ENCODE measurements at regions not wholly inside any gene's neighbourhood (a gene's known extent, or its start where the extent isn't known, plus 50 kb on each side); places are given as distances from the start of the nearest gene placed in this dataset.
"Not testable (repeated sequence)": the region's sequence is repeated elsewhere in the genome, so short reads cannot be mapped to it uniquely, and the experiment has no call there.

GRCh38 chr3:14263317-14264005 is 84.8 kb downstream of the LSM3 start:
- in situ Hi-C loops (cut with MboI; ENCODE audit: low sequenced_read_pairs) = loop anchor here (5.0 kb wide), 2 partner anchors 199 to 284 kb away; no protein-coding TSS in a partner anchor
- H3K9me3 ChIP-seq = no peaks in the 10 kb centered on the region
- no peaks in the 10 kb centered on the region; the same call in 1 of the 2 replicates for H3K27me3 ChIP-seq (ENCODE audit: low read depth)
- no peak for DNase-seq (ENCODE audit: low spot score in 2 of 2)
- no peaks in the 10 kb centered on the region for H3K36me3 ChIP-seq (replicated peaks)
- no peaks in the 10 kb centered on the region for H3K4me1 ChIP-seq
- H3K4me3 ChIP-seq = no peak overlapping the region

GRCh38 chr3:14265246-14265962 is 86.8 kb downstream of the LSM3 start:
- Histone ChIP-seq H3K36me3 (replicated peaks) (no peaks in the 10 kb centered on the region), H3K4me3 (no peak overlapping the region), H3K27me3 (ENCODE audit: low read depth) (no peaks in the 10 kb centered on the region; the same call in 1 of the 2 replicates), H3K4me1 (no peaks in the 10 kb centered on the region), H3K9me3 (no peaks in the 10 kb centered on the region)
- no peak for DNase-seq (ENCODE audit: low spot score in 2 of 2)
- in situ Hi-C loops (cut with MboI; ENCODE audit: low sequenced_read_pairs) = no loop called here

DNA sequence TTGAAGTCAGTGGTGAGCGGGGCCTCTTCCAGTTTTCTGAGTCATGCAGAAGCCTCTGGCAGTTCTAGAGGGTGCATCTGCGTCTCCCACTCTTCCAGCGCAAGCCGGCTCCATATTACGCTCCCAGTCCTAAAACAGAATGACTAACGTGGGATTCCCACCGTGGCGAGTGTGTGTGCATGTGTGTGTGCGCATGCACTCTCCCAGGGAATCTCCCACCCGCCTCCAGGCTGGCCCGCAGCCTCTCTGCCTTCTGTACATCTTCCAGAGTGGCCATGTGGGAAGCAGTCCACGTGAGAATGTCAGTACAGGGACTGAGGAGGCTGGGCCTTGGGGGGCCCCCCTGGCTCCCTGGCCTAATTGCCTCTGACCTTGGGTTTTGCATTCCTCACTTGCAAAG is 87.7 kb downstream of the LSM3 start:
- in situ Hi-C loops (cut with MboI; ENCODE audit: low sequenced_read_pairs) = no loop called here
- Histone ChIP-seq H3K27me3 (ENCODE audit: low read depth) (no peaks in the 10 kb centered on the region; the same call in 1 of the 2 replicates), H3K4me1 (no peaks in the 10 kb centered on the region), H3K36me3 (replicated peaks) (no peaks in the 10 kb centered on the region), H3K9me3 (no peaks in the 10 kb centered on the region), H3K4me3 (no peak overlapping the region)
- DNase-seq (ENCODE audit: low spot score in 2 of 2) = no peak

DNA sequence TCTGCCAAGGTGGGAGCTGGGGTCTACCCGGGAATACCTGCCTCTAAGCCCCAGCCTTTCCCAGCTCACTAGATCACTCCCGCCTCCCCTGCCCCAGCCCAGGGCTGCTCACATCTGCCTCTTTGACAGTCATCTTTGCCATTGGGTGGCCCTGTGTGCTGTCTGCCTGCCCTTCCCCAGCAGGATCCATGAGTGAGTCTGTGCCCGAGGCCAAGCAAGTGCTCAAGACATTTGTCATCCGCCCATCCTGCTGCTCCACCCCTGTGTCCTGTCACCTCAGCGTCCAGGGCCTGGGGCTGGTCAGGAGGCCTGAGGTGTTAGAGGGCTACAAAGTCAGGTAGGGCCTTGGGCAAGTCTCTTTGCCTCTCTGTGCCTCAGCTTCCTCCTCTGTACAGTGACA is 89.4 kb downstream of the LSM3 start:
- H3K36me3 ChIP-seq (replicated peaks) = no peaks in the 10 kb centered on the region
- DNase-seq (ENCODE audit: low spot score in 2 of 2) = no peak
- H3K4me3 ChIP-seq = no peak overlapping the region
- no peaks in the 10 kb centered on the region for H3K9me3 ChIP-seq
- H3K4me1 ChIP-seq = peaks cover 5% of the 10 kb centered on the region
- H3K27me3 ChIP-seq (ENCODE audit: low read depth) = no peaks in the 10 kb centered on the region
- in situ Hi-C loops (cut with MboI; ENCODE audit: low sequenced_read_pairs) = no loop called here

DNA sequence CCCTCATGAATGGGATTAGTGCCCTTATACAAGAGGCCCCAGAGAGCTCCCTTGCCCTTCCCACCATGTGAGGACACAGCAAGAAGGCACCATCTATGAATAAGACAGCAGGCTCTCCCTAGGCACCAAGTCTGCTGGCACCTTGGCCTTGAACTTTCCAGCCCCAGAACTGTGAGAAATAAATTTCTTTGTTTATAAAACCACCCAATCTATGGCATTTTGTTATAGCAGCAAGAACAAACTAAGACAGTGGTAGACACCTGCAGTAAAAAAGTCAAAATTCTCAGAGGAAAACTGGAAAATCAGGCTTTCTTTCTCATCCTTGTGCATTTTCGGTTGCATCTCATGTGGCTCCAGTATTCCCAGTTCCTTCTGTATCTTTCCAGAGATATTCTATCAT is 90.3 kb downstream of the LSM3 start:
- no peaks in the 10 kb centered on the region for H3K27me3 ChIP-seq (ENCODE audit: low read depth)
- H3K9me3 ChIP-seq = no peaks in the 10 kb centered on the region
- DNase-seq (ENCODE audit: low spot score in 2 of 2) = no peak
- in situ Hi-C loops (cut with MboI; ENCODE audit: low sequenced_read_pairs) = no loop called here
- no peak overlapping the region for H3K4me3 ChIP-seq
- no peaks in the 10 kb centered on the region for H3K36me3 ChIP-seq (replicated peaks)
- peaks cover 12% of the 10 kb centered on the region for H3K4me1 ChIP-seq

- DNase-seq (ENCODE audit: low spot score in 2 of 2) = peak in 1 of 2 experiments; percentile 40
- H3K27me3 ChIP-seq (ENCODE audit: low read depth); H3K36me3 ChIP-seq (replicated peaks); H3K4me3 ChIP-seq; in situ Hi-C loops (cut with MboI; ENCODE audit: low sequenced_read_pairs); H3K9me3 ChIP-seq: not testable (repeated sequence)
- peaks cover 12% of the 10 kb centered on the region for H3K4me1 ChIP-seq
Measured at GRCh38 chr3:14272041-14272958, 93.7 kb downstream of the LSM3 start.

DNA sequence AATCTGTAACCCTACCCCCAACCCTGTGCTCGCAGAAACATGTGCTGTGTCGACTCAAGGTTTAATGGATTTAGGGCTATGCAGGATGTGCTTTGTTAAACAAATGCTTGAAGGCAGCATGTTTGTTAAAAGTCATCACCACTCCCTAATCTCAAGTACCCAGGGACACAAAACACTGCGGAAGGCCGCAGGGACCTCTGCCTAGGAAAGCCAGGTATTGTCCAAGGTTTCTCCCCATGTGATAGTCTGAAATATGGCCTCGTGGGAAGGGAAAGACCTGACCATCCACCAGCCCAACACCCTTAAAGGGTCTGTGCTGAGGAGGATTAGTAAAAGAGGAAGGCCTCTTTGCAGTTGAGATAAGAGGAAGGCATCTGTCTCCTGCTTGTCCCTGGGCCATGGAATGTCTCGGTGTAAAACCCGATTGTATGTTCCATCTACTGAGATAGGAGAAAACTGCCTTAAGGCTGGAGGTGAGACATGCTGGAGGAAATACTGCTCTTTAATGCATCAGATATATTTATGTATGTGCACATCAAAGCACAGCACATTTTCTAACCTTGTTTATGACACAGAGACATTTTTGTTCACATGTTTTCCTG is 94.4 kb downstream of the LSM3 start:
- H3K4me1 ChIP-seq = peaks cover 12% of the 10 kb centered on the region
- H3K36me3 ChIP-seq (replicated peaks); H3K27me3 ChIP-seq (ENCODE audit: low read depth); H3K9me3 ChIP-seq; in situ Hi-C loops (cut with MboI; ENCODE audit: low sequenced_read_pairs); DNase-seq (ENCODE audit: low spot score in 2 of 2); H3K4me3 ChIP-seq: not testable (repeated sequence)

GRCh38 chr3:14273901-14274611 is 95.4 kb downstream of the LSM3 start:
- H3K9me3 ChIP-seq = no peaks in the 10 kb centered on the region
- no peaks in the 10 kb centered on the region for H3K36me3 ChIP-seq (replicated peaks)
- in situ Hi-C loops (cut with MboI; ENCODE audit: low sequenced_read_pairs) = no loop called here
- H3K4me1 ChIP-seq = peaks cover 12% of the 10 kb centered on the region
- H3K27me3 ChIP-seq (ENCODE audit: low read depth) = no peaks in the 10 kb centered on the region
- no peak overlapping the region for H3K4me3 ChIP-seq
- no peak for DNase-seq (ENCODE audit: low spot score in 2 of 2)

DNA sequence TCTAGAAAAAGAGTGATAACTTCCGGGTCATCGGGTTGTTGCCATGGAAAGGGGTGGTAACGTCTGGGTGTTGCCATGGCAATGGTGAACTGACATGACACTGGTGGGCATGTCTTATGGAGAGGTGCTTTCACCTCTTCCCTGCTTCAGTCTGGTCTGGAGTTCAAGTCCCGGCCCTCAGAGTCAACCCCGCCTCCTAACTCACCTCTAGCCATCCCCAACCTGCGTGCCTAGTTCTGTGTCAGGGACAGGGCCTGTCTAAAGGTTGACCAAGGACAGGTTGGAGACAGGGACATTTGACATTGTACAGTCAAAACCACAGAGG is 96.0 kb downstream of the LSM3 start:
- Histone ChIP-seq H3K36me3 (replicated peaks) (no peaks in the 10 kb centered on the region), H3K4me3 (no peak overlapping the region), H3K9me3 (no peaks in the 10 kb centered on the region), H3K27me3 (ENCODE audit: low read depth) (no peaks in the 10 kb centered on the region), H3K4me1 (peaks cover 12% of the 10 kb centered on the region)
- DNase-seq (ENCODE audit: low spot score in 2 of 2) = peak in 1 of 2 experiments; percentile 33
- in situ Hi-C loops (cut with MboI; ENCODE audit: low sequenced_read_pairs) = no loop called here

DNA sequence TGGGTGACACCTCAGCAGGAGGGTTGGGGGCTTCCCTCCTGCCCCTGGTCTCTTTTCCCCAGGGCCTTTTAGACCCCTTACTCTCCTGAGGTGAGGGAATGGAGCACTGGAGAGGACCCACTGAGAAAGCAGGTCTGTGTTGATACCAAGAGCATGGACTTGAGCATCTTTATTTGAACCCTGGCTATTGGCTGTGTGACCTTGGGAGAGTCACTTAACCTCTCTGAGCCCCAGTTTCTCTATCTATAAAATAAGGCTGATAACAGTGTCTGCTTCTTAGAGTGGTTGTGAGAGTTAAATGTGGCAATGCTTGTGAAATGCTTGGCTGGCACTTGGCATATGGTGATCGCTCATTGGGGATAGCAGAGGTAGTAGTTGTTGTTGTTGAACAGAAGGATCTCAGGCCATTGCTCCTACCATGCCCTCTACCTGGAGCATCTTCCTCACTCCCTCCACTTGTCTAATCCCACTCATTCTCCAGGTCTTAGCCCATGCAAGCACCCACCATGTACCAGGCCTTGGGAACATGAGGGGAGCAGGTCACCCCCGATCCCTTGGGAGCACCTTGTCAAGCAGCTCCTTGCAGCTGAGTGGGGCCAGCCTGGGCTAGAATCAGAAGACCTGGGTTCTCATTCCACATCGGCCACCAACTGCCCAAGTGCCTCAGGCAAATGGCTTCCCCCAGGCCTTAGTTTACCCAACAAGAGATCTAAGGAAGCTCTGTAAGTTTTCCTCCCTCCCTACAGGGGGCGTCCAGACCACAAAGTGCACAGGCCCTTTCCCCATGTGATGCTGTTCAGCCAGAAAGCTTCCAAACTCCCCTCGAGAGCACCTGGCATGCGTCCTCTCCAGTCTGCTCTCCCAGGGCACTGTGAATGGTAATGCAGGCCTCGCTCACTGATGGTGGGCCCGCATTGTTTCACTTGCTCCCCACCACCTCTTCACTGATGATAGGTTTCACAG is 96.7 kb downstream of the LSM3 start:
- H3K9me3 ChIP-seq = no peaks in the 10 kb centered on the region
- H3K4me1 ChIP-seq = peaks cover 12% of the 10 kb centered on the region
- peak in 1 of 2 experiments; percentile 36 for DNase-seq (ENCODE audit: low spot score in 2 of 2)
- H3K4me3 ChIP-seq = no peak overlapping the region
- no peaks in the 10 kb centered on the region for H3K36me3 ChIP-seq (replicated peaks)
- H3K27me3 ChIP-seq (ENCODE audit: low read depth) = no peaks in the 10 kb centered on the region
- in situ Hi-C loops (cut with MboI; ENCODE audit: low sequenced_read_pairs) = no loop called here

- H3K9me3 ChIP-seq = no peaks in the 10 kb centered on the region
- no peaks in the 10 kb centered on the region for H3K36me3 ChIP-seq (replicated peaks)
- H3K4me3 ChIP-seq = no peak overlapping the region
- no peaks in the 10 kb centered on the region for H3K27me3 ChIP-seq (ENCODE audit: low read depth)
- H3K4me1 ChIP-seq = peaks cover 12% of the 10 kb centered on the region
- in situ Hi-C loops (cut with MboI; ENCODE audit: low sequenced_read_pairs) = no loop called here
- DNase-seq (ENCODE audit: low spot score in 2 of 2) = no peak
Measured at GRCh38 chr3:14275962-14276909, 97.6 kb downstream of the LSM3 start.
